Stomach (tissue), 8 donors: ENCODE measurements at regions not wholly inside any gene's neighbourhood (a gene's known extent, or its start where the extent isn't known, plus 50 kb on each side); places are given as distances from the start of the nearest gene placed in this dataset.
A peak's percentile ranks its signal among the peaks of the same experiment; 100 is the strongest.

ENCODE experiments used
- DNase-seq, 2 donors: peaks; one replicate each; pipeline versions ENCODE4 v3.0.0 to v3.0.0-alpha.2; 2013 to 2019
- H3K27ac ChIP-seq, 5 donors: fragments of 200-600 bp in 4 of 5; sonication (generic) in 4 of 5; one replicate each; pipeline ENCODE4 v1.5.1; 2013 to 2019; ENCODE audit warnings: mild to moderate bottlenecking in 1 of 5, moderate library complexity in 1 of 5
- H3K27me3 ChIP-seq, 3 donors: fragments of 200-600 bp; sonication (generic); one replicate each; pipeline ENCODE4 v1.5.1; 2017 to 2019; ENCODE audit warnings: mixed run types in 1 of 3
- H3K36me3 ChIP-seq, 4 donors: fragments of 200-600 bp; sonication (generic); 1 replicate in 3 of 4; 2 replicates in 1 of 4; pipeline ENCODE4 v1.5.1; 2016 to 2019
- H3K4me1 ChIP-seq, 4 donors: fragments of 200-600 bp; sonication (generic); one replicate each; pipeline ENCODE4 v1.5.1; 2016 to 2019
- H3K4me3 ChIP-seq, 4 donors: fragments of 200-600 bp; sonication (generic) in 3 of 4; one replicate each; pipeline ENCODE4 v1.5.1; 2016 to 2019; ENCODE audit warnings: mild to moderate bottlenecking in 1 of 4
- H3K9me3 ChIP-seq, 4 donors: fragments of 200-600 bp; sonication (generic); one replicate each; pipeline ENCODE4 v1.5.1; 2016 to 2019
- CTCF ChIP-seq, 7 experiments: fragments of 450-650 bp in 4 of 7; fragments of 200-600 bp in 3 of 7; sonication (generic) in 3 of 7; IDR thresholded peaks; one replicate each; pipeline ENCODE4 v1.5.1; 2016 to 2019; ENCODE audit warnings: antibody characterized with exemption in 7 of 7, control low read depth in 2 of 7, mild to moderate bottlenecking in 1 of 7
- EP300 ChIP-seq: sonication (generic); formaldehyde crosslinking; IDR thresholded peaks from one replicate; pipeline ENCODE4 v1.6.1; 2017; ENCODE audit warnings: antibody characterized with exemption
- POLR2A ChIP-seq, 4 donors: fragments of 450-650 bp; IDR thresholded peaks; one replicate each; pipeline ENCODE4 v1.6.1; 2016; ENCODE audit warnings: antibody characterized with exemption in 4 of 4, control low read depth in 2 of 4, mild to moderate bottlenecking in 1 of 4, moderate library complexity in 1 of 4
- POLR2AphosphoS5 ChIP-seq, 3 donors: sonication (generic); formaldehyde crosslinking; IDR thresholded peaks; one replicate each; pipeline ENCODE4 v1.6.1; 2016; ENCODE audit warnings: antibody characterized with exemption in 3 of 3
- WGBS, 5 donors: extraction: QIAGEN DNeasy Blood & Tissue Kit in 3 of 5; methylation state at CpG; one replicate each; pipeline versions ENCODE4 v1.1.5 to v1.1.7; 2013 to 2018; 5-methylcytosine and 5-hydroxymethylcytosine counted together
- intact Hi-C: fragments of 100-400 bp; cut with DNase I; formaldehyde crosslinking; loops from one replicate; pipeline ENCODE4 v1.15.1; 2023; ENCODE audit warnings: low total_unique reads
- donor health status: healthy with polysubstance abuse.
- donor health status: Bipolar disorder and iron deficiency.
- donor health status: healthy.

GRCh38 chr17:34066528-34066927, 188.6 kb upstream of the CCL2 start:
- WGBS, 5 donors: 67 to 87% (median 73%) methylated on average over 3 of the region's 3 CpGs
- Histone ChIP-seq H3K27me3 (no peaks in the 10 kb centered on the region), H3K4me3 (no peak overlapping the region), H3K36me3 (no peaks in the 10 kb centered on the region), H3K4me1 (no peaks in the 10 kb centered on the region), H3K9me3 (no peaks in the 10 kb centered on the region), H3K27ac (no peak overlapping the region)
- no peak for TF ChIP-seq POLR2A (IDR thresholded peaks at IDR 0.05)
- TF ChIP-seq POLR2AphosphoS5 (IDR thresholded peaks at IDR 0.05): no peak
- no peak for TF ChIP-seq EP300
- TF ChIP-seq CTCF (IDR thresholded peaks at IDR 0.05): no peak
- DNase-seq: no peak
- intact Hi-C loops: no loop called here

- no peak for TF ChIP-seq CTCF (IDR thresholded peaks at IDR 0.05)
- TF ChIP-seq POLR2AphosphoS5 (IDR thresholded peaks at IDR 0.05): no peak
- intact Hi-C loops: no loop called here
These were observed 188.1 kb upstream of the CCL2 start for GRCh38 chr17:34067011-34067410.

GRCh38 chr17:34068571-34068970, 186.5 kb upstream of the CCL2 start:
- DNase-seq: no peak
- H3K36me3 ChIP-seq: no peaks in the 10 kb centered on the region

More at GRCh38 chr17:34067011-34067410, 188.1 kb upstream of the CCL2 start:
- Histone ChIP-seq H3K27me3 (no peaks in the 10 kb centered on the region), H3K36me3 (no peaks in the 10 kb centered on the region), H3K9me3 (peaks cover 0 to 3% (median 1%) of the 10 kb centered on the region in 4 donors), H3K4me3 (no peak overlapping the region), H3K27ac (no peak overlapping the region), H3K4me1 (no peaks in the 10 kb centered on the region)
- WGBS, 5 donors: 49 to 64% (median 55%) methylated on average over 2 of the region's 2 CpGs
- peak in 1 of 2 donors; percentile 13 for DNase-seq

GRCh38 chr17:34070712-34071111, 184.4 kb upstream of the CCL2 start:
- intact Hi-C loops: no loop called here
- TF ChIP-seq CTCF (IDR thresholded peaks at IDR 0.05): no peak
- TF ChIP-seq POLR2A (IDR thresholded peaks at IDR 0.05): no peak
- no peak for TF ChIP-seq POLR2AphosphoS5 (IDR thresholded peaks at IDR 0.05)
- TF ChIP-seq EP300: no peak
- Histone ChIP-seq H3K9me3 (peaks cover 0 to 5% (median 2%) of the 10 kb centered on the region in 4 donors), H3K27ac (no peak overlapping the region), H3K36me3 (no peaks in the 10 kb centered on the region), H3K4me3 (no peak overlapping the region), H3K27me3 (no peaks in the 10 kb centered on the region), H3K4me1 (no peaks in the 10 kb centered on the region)
- DNase-seq: no peak
- 69 to 70% (median 70%) methylated on average over 4 of the region's 4 CpGs for WGBS, 5 donors

More at GRCh38 chr17:34068571-34068970, 186.5 kb upstream of the CCL2 start:
- H3K4me1 ChIP-seq: no peaks in the 10 kb centered on the region
- intact Hi-C loops: no loop called here
- WGBS, 5 donors: 11 to 54% (median 32%) methylated on average over 1 of the region's 1 CpG
- H3K4me3 ChIP-seq: no peak overlapping the region
- no peak for TF ChIP-seq EP300
- no peak overlapping the region for H3K27ac ChIP-seq
- H3K9me3 ChIP-seq: peaks cover 0 to 5% (median 2%) of the 10 kb centered on the region in 4 donors
- H3K27me3 ChIP-seq: no peaks in the 10 kb centered on the region

GRCh38 chr17:34071886-34072420, 183.1 kb upstream of the CCL2 start:
- Histone ChIP-seq H3K4me1 (no peaks in the 10 kb centered on the region), H3K4me3 (no peak overlapping the region), H3K27me3 (peaks cover 0 to 7% (median 0%) of the 10 kb centered on the region in 3 donors), H3K36me3 (no peaks in the 10 kb centered on the region), H3K9me3 (peaks cover 0 to 5% (median 2%) of the 10 kb centered on the region in 4 donors), H3K27ac (no peak overlapping the region)
- DNase-seq: no peak
- intact Hi-C loops: no loop called here
- TF ChIP-seq CTCF (IDR thresholded peaks at IDR 0.05) (no peak), POLR2AphosphoS5 (IDR thresholded peaks at IDR 0.05) (no peak)
- WGBS, 5 donors: 78 to 85% (median 84%) methylated on average over 11 of the region's 11 CpGs
